ENCODE measurements at regions not wholly inside any gene's neighbourhood (a gene's known extent, or its start where the extent isn't known, plus 50 kb on each side); places are given as distances from the start of the nearest gene placed in this dataset.

- Histone ChIP-seq H3K9me2 (ENCODE audit: insufficient read depth) (no peaks in the 10 kb centered on the region), H3K27ac (no peak overlapping the region), H3K4me1 (replicated peaks; ENCODE audit: insufficient read depth) (no peaks in the 10 kb centered on the region), H2AFZ (no peak overlapping the region), H3K4me3 (no peak overlapping the region), H3K36me3 (ENCODE audit: low read depth) (no peaks in the 10 kb centered on the region), H3K9me3 (ENCODE audit: insufficient read depth, low read depth) (no peaks in the 10 kb centered on the region), H3F3A (ENCODE audit: insufficient read depth, low read depth) (no peaks in the 10 kb centered on the region), H3K4me2 (no peak overlapping the region), H3K79me2 (ENCODE audit: low read depth) (no peaks in the 10 kb centered on the region), H3K27me3 (ENCODE audit: insufficient read depth, low read depth) (peaks cover 6% of the 10 kb centered on the region; the same call in 1 of the 2 replicates), H4K20me1 (ENCODE audit: insufficient read depth) (no peaks in the 10 kb centered on the region)
- no peak for DNase-seq
- intact Hi-C loops (cut with micrococcal nuclease; ENCODE audit: unreplicated experiment) = no loop called here
- ChIA-PET POLR2A (ENCODE audit: unreplicated experiment) (no interaction called here), CTCF (no interaction called here)
- BruUV-seq (replicated peaks) = no TSS peak
- no peak for TF ChIP-seq CTCF (conservative IDR thresholded peaks at IDR 0.05)
Measured at GRCh38 chr20:9916761-9917160, 77.9 kb upstream of the PAK5 start.

- Histone ChIP-seq H3K27ac (no peak overlapping the region), H3K4me3 (no peak overlapping the region), H3K4me1 (replicated peaks; ENCODE audit: insufficient read depth) (no peaks in the 10 kb centered on the region), H3F3A (ENCODE audit: insufficient read depth, low read depth) (no peaks in the 10 kb centered on the region), H3K27me3 (ENCODE audit: insufficient read depth, low read depth) (peaks cover 6% of the 10 kb centered on the region; the same call in 1 of the 2 replicates), H3K9me2 (ENCODE audit: insufficient read depth) (no peaks in the 10 kb centered on the region), H3K36me3 (ENCODE audit: low read depth) (no peaks in the 10 kb centered on the region), H3K9me3 (ENCODE audit: insufficient read depth, low read depth) (no peaks in the 10 kb centered on the region), H4K20me1 (ENCODE audit: insufficient read depth) (no peaks in the 10 kb centered on the region), H2AFZ (no peak overlapping the region), H3K79me2 (ENCODE audit: low read depth) (no peaks in the 10 kb centered on the region), H3K4me2 (no peak overlapping the region)
- no TSS peak for BruUV-seq (replicated peaks)
- ChIA-PET POLR2A (ENCODE audit: unreplicated experiment) (no interaction called here), CTCF (no interaction called here)
- intact Hi-C loops (cut with micrococcal nuclease; ENCODE audit: unreplicated experiment) = loop anchor here (1.0 kb wide), 1 partner anchor 295 kb away; no protein-coding TSS in a partner anchor
- peak in 1 of 2 experiments; percentile 16 for DNase-seq
- TF ChIP-seq CTCF (conservative IDR thresholded peaks at IDR 0.05) = peak; percentile 88
- no peak for TF ChIP-seq EZH2 (IDR thresholded peaks at IDR 0.05; ENCODE audit: low read depth)
Measured at GRCh38 chr20:9912858-9913434, 74.1 kb upstream of the PAK5 start.

- Histone ChIP-seq H4K20me1 (ENCODE audit: insufficient read depth) (no peaks in the 10 kb centered on the region), H3K9me2 (ENCODE audit: insufficient read depth) (no peaks in the 10 kb centered on the region), H3K9me3 (ENCODE audit: insufficient read depth, low read depth) (no peaks in the 10 kb centered on the region), H2AFZ (no peak overlapping the region), H3K4me1 (replicated peaks; ENCODE audit: insufficient read depth) (no peaks in the 10 kb centered on the region), H3K79me2 (ENCODE audit: low read depth) (no peaks in the 10 kb centered on the region), H3K27me3 (ENCODE audit: insufficient read depth, low read depth) (peaks cover 10% of the 10 kb centered on the region), H3F3A (ENCODE audit: insufficient read depth, low read depth) (no peaks in the 10 kb centered on the region), H3K4me2 (no peak overlapping the region), H3K27ac (no peak overlapping the region), H3K36me3 (ENCODE audit: low read depth) (no peaks in the 10 kb centered on the region), H3K4me3 (no peak overlapping the region)
- CTCF ChIA-PET = interaction anchor here (0.6 to 1.1 kb wide), 2 partner anchors 88 to 295 kb away, joined by 3 to 4 read pairs; no protein-coding TSS in a partner anchor
- no peak for DNase-seq
- TF ChIP-seq CTCF (conservative IDR thresholded peaks at IDR 0.05) (no peak), EZH2 (IDR thresholded peaks at IDR 0.05; ENCODE audit: low read depth) (no peak)
- POLR2A ChIA-PET (ENCODE audit: unreplicated experiment) = no interaction called here
- intact Hi-C loops (cut with micrococcal nuclease; ENCODE audit: unreplicated experiment) = no loop called here
- no TSS peak for BruUV-seq (replicated peaks)
Measured at GRCh38 chr20:9912290-9912689, 73.4 kb upstream of the PAK5 start.

Measured in PC-9 (cell line).